Gastrocnemius medialis (tissue), 4 donors: ENCODE measurements at regions not wholly inside any gene's neighbourhood (a gene's known extent, or its start where the extent isn't known, plus 50 kb on each side); places are given as distances from the start of the nearest gene placed in this dataset.

ENCODE experiments used
- CTCF ChIP-seq, 5 experiments: fragments of 450-650 bp in 3 of 5; fragments of 200-600 bp in 2 of 5; sonication (generic) in 2 of 5; IDR thresholded peaks in 4 of 5; conservative IDR thresholded peaks in 1 of 5; 1 replicate in 4 of 5; 2 replicates in 1 of 5; pipeline ENCODE4 v1.5.1; 2016 to 2019; ENCODE audit warnings: antibody characterized with exemption in 5 of 5, mild to moderate bottlenecking in 3 of 5, moderate library complexity in 3 of 5
- POLR2A ChIP-seq, 2 donors: fragments of 450-650 bp; IDR thresholded peaks; one replicate each; pipeline ENCODE4 v1.6.1; 2017; ENCODE audit warnings: antibody characterized with exemption in 2 of 2, mild to moderate bottlenecking in 2 of 2, moderate library complexity in 2 of 2

GRCh38 chr2:12251749-12252148 lies 465.0 kb upstream of the TRIB2 start:
- TF ChIP-seq CTCF (IDR thresholded peaks at IDR 0.05 in 4 of 5, conservative IDR thresholded peaks at IDR 0.05 in 1 of 5) = no peak
- no peak for TF ChIP-seq POLR2A (IDR thresholded peaks at IDR 0.05)
